SK-N-SH (cell line): ENCODE measurements at regions not wholly inside any gene's neighbourhood (a gene's known extent, or its start where the extent isn't known, plus 50 kb on each side); places are given as distances from the start of the nearest gene placed in this dataset.

ENCODE experiments used
- CTCF ChIA-PET: fragments of 300-600, 350-600 bp; formaldehyde crosslinking; extraction: SDS; loops from one replicate; lab custom pipeline; 2021; lab: Yijun Ruan, JAX
- POLR2A ChIA-PET: fragments of 350-600 bp; sonication (Branson Sonifier 250); formaldehyde crosslinking; extraction: SDS; loops from one replicate; lab custom pipeline; 2020; ENCODE audit warnings: antibody characterized with exemption, inconsistent platforms; lab: Yijun Ruan, JAX
- DNase-seq: peaks from one replicate; pipeline ENCODE4 v3.0.0; 2012
- H2AFZ ChIP-seq: fragments of 200-600 bp; sonication (generic); 2 replicates; pipeline ENCODE4 v1.8.1; 2016; ENCODE audit warnings: antibody characterized with exemption, mild to moderate bottlenecking, low read depth
- H3F3A ChIP-seq: fragments of 200-600 bp; sonication (generic); replicated peaks from 2 replicates; pipeline ENCODE3; 2016; ENCODE audit warnings: antibody characterized with exemption, mild to moderate bottlenecking; ENCODE audit not compliant: insufficient read depth
- H3K27ac ChIP-seq, 2 experiments: fragments of 200-500 bp in 1 of 2; fragments of 200-600 bp in 1 of 2; sonication (Bioruptor generic) in 1 of 2; sonication (generic), shearing (Covaris generic) in 1 of 2; 2 replicates each; pipeline versions ENCODE4 v1.5.1 to v1.6.1; 2014 to 2016; ENCODE audit warnings: low read depth in 2 of 2, inconsistent platforms in 1 of 2, low read length in 1 of 2, mild to moderate bottlenecking in 1 of 2, mixed read lengths in 1 of 2
- H3K27me3 ChIP-seq: fragments of 200-600 bp; sonication (generic), shearing (Covaris generic); 2 replicates; pipeline ENCODE4 v1.6.1; 2016; ENCODE audit warnings: mixed run types; ENCODE audit not compliant: insufficient read depth
- H3K36me3 ChIP-seq, 2 experiments: fragments of 200-500 bp in 1 of 2; fragments of 200-600 bp in 1 of 2; sonication (Bioruptor generic) in 1 of 2; sonication (generic) in 1 of 2; replicated peaks in 1 of 2; 2 replicates each; pipeline versions ENCODE3 to v1.5.1; 2014 to 2016; ENCODE audit warnings: low read length in 1 of 2, mild to moderate bottlenecking in 1 of 2; ENCODE audit not compliant: insufficient read depth in 2 of 2, control insufficient read depth in 1 of 2
- H3K4me1 ChIP-seq, 2 experiments: fragments of 200-500 bp in 1 of 2; fragments of 200-600 bp in 1 of 2; sonication (Bioruptor generic) in 1 of 2; sonication (generic), shearing (Covaris generic) in 1 of 2; 2 replicates each; pipeline versions ENCODE4 v1.5.1 to v1.6.1; 2014 to 2016; ENCODE audit warnings: low read depth in 1 of 2, low read length in 1 of 2, mixed run types in 1 of 2; ENCODE audit not compliant: insufficient read depth in 2 of 2, control insufficient read depth in 1 of 2
- H3K4me2 ChIP-seq: fragments of 200-600 bp; sonication (generic), shearing (Covaris generic); 2 replicates; pipeline ENCODE4 v1.6.1; 2017; ENCODE audit warnings: mixed run types
- H3K4me3 ChIP-seq, 2 experiments: fragments of 200-500 bp in 1 of 2; fragments of 200-600 bp in 1 of 2; sonication (Bioruptor generic) in 1 of 2; sonication (generic), shearing (Covaris generic) in 1 of 2; 2 replicates each; pipeline versions ENCODE4 v1.5.1 to v1.8.1; 2014 to 2016; ENCODE audit warnings: low read depth in 2 of 2, inconsistent platforms in 1 of 2, low read length in 1 of 2, mild to moderate bottlenecking in 1 of 2, mixed read lengths in 1 of 2, moderate library complexity in 1 of 2
- H3K79me2 ChIP-seq: fragments of 200-600 bp; sonication (generic); 2 replicates; pipeline ENCODE4 v1.8.1; 2017; ENCODE audit warnings: mild to moderate bottlenecking; ENCODE audit not compliant: insufficient read depth
- H3K9ac ChIP-seq: fragments of 200-600 bp; sonication (generic); 2 replicates; pipeline ENCODE4 v1.6.1; 2017; ENCODE audit warnings: mixed run types
- H3K9me2 ChIP-seq: fragments of 200-600 bp; sonication (generic); 2 replicates; pipeline ENCODE4 v1.6.1; 2017; ENCODE audit warnings: mixed run types
- H3K9me3 ChIP-seq: fragments of 200-600 bp; sonication (generic); 2 replicates; pipeline ENCODE4 v1.6.1; 2017; ENCODE audit warnings: mixed run types, mild to moderate bottlenecking, moderate library complexity
- H4K20me1 ChIP-seq: fragments of 200-600 bp; sonication (generic); 2 replicates; pipeline ENCODE4 v1.6.1; 2017; ENCODE audit warnings: mild to moderate bottlenecking, mixed run types; ENCODE audit not compliant: insufficient read depth
- EP300 ChIP-seq, 2 experiments: IDR thresholded peaks; 2 replicates each; pipeline versions ENCODE4 v1.4.0 to v1.6.1; 2012; ENCODE audit warnings: borderline replicate concordance in 1 of 2, low read depth in 1 of 2, low read length in 1 of 2
- EZH2phosphoT487 ChIP-seq: fragments of 200-600 bp; sonication (generic); IDR thresholded peaks from 2 replicates; pipeline ENCODE4 v1.6.1; 2017; ENCODE audit warnings: low read depth, mixed run types, mild to moderate bottlenecking, antibody characterized with exemption, moderate library complexity, borderline replicate concordance
- GABPA ChIP-seq: IDR thresholded peaks from 2 replicates; pipeline ENCODE4 v1.4.0; 2012; ENCODE audit warnings: low read depth, mild to moderate bottlenecking
- MEF2A ChIP-seq: IDR thresholded peaks from 2 replicates; pipeline ENCODE4 v1.4.0; 2012; ENCODE audit warnings: low read depth, borderline replicate concordance
- NFIC ChIP-seq: IDR thresholded peaks from 2 replicates; pipeline ENCODE4 v1.4.0; 2012; ENCODE audit warnings: borderline replicate concordance
- NRF1 ChIP-seq: IDR thresholded peaks from 2 replicates; pipeline ENCODE4 v1.6.1; 2012; ENCODE audit warnings: low read depth, mild to moderate bottlenecking, low read length
- PBX3 ChIP-seq: IDR thresholded peaks from 2 replicates; pipeline ENCODE4; 2012
- POLR2AphosphoS5 ChIP-seq: IDR thresholded peaks from 2 replicates; pipeline ENCODE4 v1.6.1; 2012; ENCODE audit warnings: low read depth, low read length
- RAD21 ChIP-seq: IDR thresholded peaks from 2 replicates; pipeline ENCODE4 v1.6.1; 2012; ENCODE audit warnings: mild to moderate bottlenecking, low read length
- RCOR1 ChIP-seq: fragments of 150-350 bp; IDR thresholded peaks from 2 replicates; pipeline ENCODE4 v1.6.1; 2017; ENCODE audit warnings: antibody characterized with exemption, low read length
- RFX5 ChIP-seq: IDR thresholded peaks from 2 replicates; pipeline ENCODE4 v1.6.1; 2012; ENCODE audit warnings: mild to moderate bottlenecking, improper control_type of control experiment, low read length
- SIN3A ChIP-seq: IDR thresholded peaks from 2 replicates; pipeline ENCODE4 v1.6.1; 2012; ENCODE audit warnings: low read depth, mild to moderate bottlenecking, low read length, moderate library complexity, borderline replicate concordance
- TAF1 ChIP-seq: IDR thresholded peaks from 2 replicates; pipeline ENCODE4 v1.6.1; 2012; ENCODE audit warnings: low read depth, mild to moderate bottlenecking, low read length, moderate library complexity, borderline replicate concordance
- TCF12 ChIP-seq: IDR thresholded peaks from 2 replicates; pipeline ENCODE4 v1.4.0; 2012
- YY1 ChIP-seq: IDR thresholded peaks from 2 replicates; pipeline ENCODE4 v1.4.0; 2012; ENCODE audit warnings: low read depth, mild to moderate bottlenecking
- WGBS: methylation state at CpG from one replicate; pipeline ENCODE4 v1.1.6; 2017; ENCODE audit warnings: low lambda C conversion rate; 5-methylcytosine and 5-hydroxymethylcytosine counted together
- TF ChIP-seq, protein P1 (sequence below): IDR thresholded peaks from 2 replicates; pipeline ENCODE4 v1.4.0; 2012; ENCODE audit warnings: low read depth

GRCh38 chr3:157660847-157661246, 157.6 kb upstream of the VEPH1 start:
- no peaks in the 10 kb centered on the region for H3K9me3 ChIP-seq

GRCh38 chr3:157652366-157652765, 149.2 kb upstream of the VEPH1 start:
- Histone ChIP-seq H3K79me2 (no peaks in the 10 kb centered on the region), H3K9me3 (no peaks in the 10 kb centered on the region), H3K4me2 (no peak overlapping the region)
- ChIA-PET CTCF (interaction anchor here (1.1 kb wide), 1 partner anchor 52 kb away, joined by 3 read pairs; no protein-coding TSS in a partner anchor), POLR2A (no interaction called here)
- TF ChIP-seq RFX5: no peak
- no peak for TF ChIP-seq GABPA
- no peak for TF ChIP-seq NRF1
- no peak for TF ChIP-seq TAF1
- no peak for TF ChIP-seq MEF2A
- TF ChIP-seq PBX3: no peak
- no peak for TF ChIP-seq RCOR1
- no peak for TF ChIP-seq YY1
- TF ChIP-seq TCF12: no peak
- TF ChIP-seq SIN3A: no peak
- TF ChIP-seq EZH2phosphoT487: no peak
- no peak for TF ChIP-seq RAD21
- TF ChIP-seq NFIC: no peak
- no peak for TF ChIP-seq POLR2AphosphoS5
- TF ChIP-seq, protein P1, sequence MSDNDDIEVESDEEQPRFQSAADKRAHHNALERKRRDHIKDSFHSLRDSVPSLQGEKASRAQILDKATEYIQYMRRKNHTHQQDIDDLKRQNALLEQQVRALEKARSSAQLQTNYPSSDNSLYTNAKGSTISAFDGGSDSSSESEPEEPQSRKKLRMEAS: no peak
- TF ChIP-seq, all 33 proteins: peak for 0
- H2AFZ ChIP-seq: no peak overlapping the region
- H3F3A ChIP-seq: no peaks in the 10 kb centered on the region
- no peaks in the 10 kb centered on the region for H3K27me3 ChIP-seq
- H3K36me3 ChIP-seq: no peaks in the 10 kb centered on the region
- no peak overlapping the region for H3K4me3 ChIP-seq
- H3K9ac ChIP-seq: no peak overlapping the region
- H3K27ac ChIP-seq: no peak overlapping the region
- H3K4me1 ChIP-seq: no peaks in the 10 kb centered on the region
- DNase-seq: no peak
- 68% methylated on average over 2 of the region's 2 CpGs for WGBS
- no peaks in the 10 kb centered on the region for H3K9me2 ChIP-seq
- H4K20me1 ChIP-seq: no peaks in the 10 kb centered on the region

More at GRCh38 chr3:157660847-157661246, 157.6 kb upstream of the VEPH1 start:
- H3K4me2 ChIP-seq: no peak overlapping the region
- no peaks in the 10 kb centered on the region for H3K9me2 ChIP-seq
- H3K4me3 ChIP-seq: no peak overlapping the region
- TF ChIP-seq EP300 (IDR thresholded peaks at IDR 0.05; ENCODE audit: borderline replicate concordance in 1 of 2, low read depth in 1 of 2, low read length in 1 of 2) (peak in 1 of 2 experiments; percentile 40; a peak in 1 of 4 replicates), PBX3 (no peak)
- TF ChIP-seq, all 33 proteins: peak for 1
- Histone ChIP-seq H3K79me2 (no peaks in the 10 kb centered on the region), H3K27ac (no peak overlapping the region), H4K20me1 (no peaks in the 10 kb centered on the region), H3K4me1 (peaks cover 0 to 6% of the 10 kb centered on the region in 2 experiments; a peak in 2 of 4 replicates), H2AFZ (no peak overlapping the region), H3K27me3 (no peaks in the 10 kb centered on the region), H3K36me3 (no peaks in the 10 kb centered on the region), H3K9ac (no peak overlapping the region), H3F3A (no peaks in the 10 kb centered on the region)
- POLR2A ChIA-PET: no interaction called here
- CTCF ChIA-PET: interaction anchor here (1.4 kb wide), 1 partner anchor 14 kb away, joined by 3 read pairs; no protein-coding TSS in a partner anchor
- DNase-seq: no peak
